Activated T-cell treated with anti-CD3 and anti-CD28 coated beads, Interleukin-2, amount 50 U/mL, for 48 hours (primary cell): ENCODE measurements at regions not wholly inside any gene's neighbourhood (a gene's known extent, or its start where the extent isn't known, plus 50 kb on each side); places are given as distances from the start of the nearest gene placed in this dataset.

Experiments used
- DNase-seq, 2 experiments: peaks; one replicate each; pipeline ENCODE4 v3.0.0-alpha.2; 2020

DNA sequence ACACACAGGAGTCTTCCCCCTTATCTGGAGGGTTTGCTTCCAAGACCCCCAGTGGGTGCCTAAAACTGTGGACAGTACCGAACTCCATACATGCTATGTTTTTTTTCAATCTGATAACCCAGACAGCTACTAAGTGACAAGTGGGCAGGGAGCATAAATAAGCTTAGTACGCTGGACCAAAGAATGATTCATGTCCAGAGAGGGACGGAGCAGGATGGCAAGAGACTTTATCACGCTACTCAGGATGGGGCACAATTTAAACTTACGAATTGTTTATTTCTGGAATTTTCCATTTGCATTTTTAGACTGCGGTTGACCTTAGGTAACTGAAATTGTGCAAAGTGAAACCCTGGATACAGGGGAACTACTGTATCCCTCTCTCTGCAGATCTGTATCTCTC lies 410.0 kb upstream of the MKI67 start:
- no peak for DNase-seq

DNA sequence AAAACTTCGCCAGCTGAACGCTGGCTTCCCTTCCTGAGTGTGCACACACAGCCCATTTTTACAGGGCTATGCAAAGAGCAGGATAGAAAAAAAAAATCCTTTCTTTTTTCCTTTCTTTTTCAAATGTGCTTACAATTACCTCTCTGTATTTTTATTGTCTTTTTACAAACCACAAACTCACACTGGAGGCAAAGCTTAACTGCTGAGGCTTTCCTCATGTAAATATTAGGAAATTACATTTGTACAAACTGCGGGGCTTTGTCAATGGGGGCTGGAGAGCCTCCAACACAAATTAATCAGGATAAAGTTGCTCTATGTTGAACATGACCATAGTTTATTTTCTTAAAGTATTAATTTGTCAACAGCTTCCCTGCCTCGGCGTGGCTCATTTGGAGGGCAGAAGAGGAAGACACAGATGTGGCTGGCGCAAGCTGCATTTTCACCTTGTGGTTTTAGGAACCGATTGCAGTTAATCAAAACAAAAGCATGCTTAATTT lies 411.7 kb upstream of the MKI67 start:
- no peak for DNase-seq

DNA sequence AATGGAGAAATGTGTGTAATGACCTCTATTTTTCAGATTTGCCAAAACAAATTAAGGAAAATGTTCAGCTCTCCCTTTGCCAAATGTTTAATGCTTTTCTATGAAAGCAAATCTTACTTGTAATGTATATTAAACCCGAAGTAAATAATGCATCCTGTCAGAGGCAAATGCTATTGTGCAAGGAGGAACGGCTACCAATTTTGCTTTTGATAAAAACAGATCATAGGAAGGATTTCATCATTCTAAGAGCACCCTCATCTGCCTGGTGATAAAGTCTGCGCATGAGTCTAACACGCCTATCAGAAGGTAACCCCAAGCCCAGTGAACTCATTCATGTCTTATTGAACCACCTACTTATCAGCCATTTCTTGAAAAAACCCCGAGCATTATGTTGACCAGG lies 412.4 kb upstream of the MKI67 start:
- no peak for DNase-seq

DNA sequence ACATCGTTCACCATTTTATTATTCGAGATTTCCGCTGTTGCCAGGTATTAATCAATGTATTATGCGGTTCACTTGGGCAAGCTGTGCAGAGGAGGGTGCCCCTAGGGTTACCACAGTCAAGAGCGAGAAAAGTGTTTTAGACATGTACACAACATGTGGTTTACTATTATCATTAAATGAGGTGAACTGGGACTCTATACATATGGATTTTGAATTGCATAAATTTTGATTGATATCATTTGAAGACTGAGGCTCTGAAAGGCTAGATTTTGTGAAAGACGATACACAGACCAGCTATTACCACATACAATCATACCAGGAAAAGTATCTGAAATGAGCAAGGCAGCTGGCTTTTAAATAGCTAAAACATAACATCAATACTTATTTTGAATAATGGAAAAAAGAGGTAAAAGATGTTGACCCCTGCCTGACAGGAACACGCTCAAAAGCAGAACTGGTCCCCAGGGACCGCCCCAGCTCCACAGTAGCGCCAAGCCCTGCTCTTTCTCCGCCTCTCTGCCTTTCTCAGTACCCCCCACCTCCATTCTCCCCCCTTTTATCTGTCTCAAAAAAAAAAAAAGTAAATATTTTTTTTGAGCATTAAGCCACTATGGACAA lies 413.4 kb upstream of the MKI67 start:
- no peak for DNase-seq

DNA sequence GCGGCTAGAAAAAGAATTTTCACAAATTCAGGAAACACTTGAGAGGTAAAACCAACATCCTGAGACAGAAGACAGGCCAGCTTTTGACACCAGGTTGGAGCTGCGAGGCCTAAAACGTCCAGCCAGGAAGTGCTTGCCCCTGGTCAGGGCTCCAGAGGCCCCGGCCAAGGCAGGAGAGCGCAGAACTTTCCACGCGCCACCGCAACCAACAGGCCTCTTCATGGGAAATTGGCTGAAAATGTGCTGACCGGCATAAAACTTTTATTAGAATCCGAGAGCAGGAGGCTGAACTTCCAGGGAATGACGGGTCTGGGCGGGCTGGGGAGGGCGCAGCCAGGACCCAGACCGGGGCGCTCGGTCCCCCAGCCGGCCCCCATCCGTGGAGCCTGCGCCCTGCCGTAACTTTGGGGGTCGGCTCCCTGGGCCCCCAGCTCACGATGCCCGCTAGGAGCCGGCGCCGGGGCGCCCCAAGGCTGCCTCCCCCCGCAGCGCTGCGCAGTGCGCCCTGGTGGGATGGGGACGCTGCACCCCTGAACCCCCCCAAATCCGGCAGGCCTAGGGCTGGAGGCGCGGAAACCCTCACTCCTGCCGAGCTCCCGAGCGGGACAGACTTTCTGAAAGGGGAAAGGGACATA lies 414.0 kb upstream of the MKI67 start:
- DNase-seq, result no peak

DNA sequence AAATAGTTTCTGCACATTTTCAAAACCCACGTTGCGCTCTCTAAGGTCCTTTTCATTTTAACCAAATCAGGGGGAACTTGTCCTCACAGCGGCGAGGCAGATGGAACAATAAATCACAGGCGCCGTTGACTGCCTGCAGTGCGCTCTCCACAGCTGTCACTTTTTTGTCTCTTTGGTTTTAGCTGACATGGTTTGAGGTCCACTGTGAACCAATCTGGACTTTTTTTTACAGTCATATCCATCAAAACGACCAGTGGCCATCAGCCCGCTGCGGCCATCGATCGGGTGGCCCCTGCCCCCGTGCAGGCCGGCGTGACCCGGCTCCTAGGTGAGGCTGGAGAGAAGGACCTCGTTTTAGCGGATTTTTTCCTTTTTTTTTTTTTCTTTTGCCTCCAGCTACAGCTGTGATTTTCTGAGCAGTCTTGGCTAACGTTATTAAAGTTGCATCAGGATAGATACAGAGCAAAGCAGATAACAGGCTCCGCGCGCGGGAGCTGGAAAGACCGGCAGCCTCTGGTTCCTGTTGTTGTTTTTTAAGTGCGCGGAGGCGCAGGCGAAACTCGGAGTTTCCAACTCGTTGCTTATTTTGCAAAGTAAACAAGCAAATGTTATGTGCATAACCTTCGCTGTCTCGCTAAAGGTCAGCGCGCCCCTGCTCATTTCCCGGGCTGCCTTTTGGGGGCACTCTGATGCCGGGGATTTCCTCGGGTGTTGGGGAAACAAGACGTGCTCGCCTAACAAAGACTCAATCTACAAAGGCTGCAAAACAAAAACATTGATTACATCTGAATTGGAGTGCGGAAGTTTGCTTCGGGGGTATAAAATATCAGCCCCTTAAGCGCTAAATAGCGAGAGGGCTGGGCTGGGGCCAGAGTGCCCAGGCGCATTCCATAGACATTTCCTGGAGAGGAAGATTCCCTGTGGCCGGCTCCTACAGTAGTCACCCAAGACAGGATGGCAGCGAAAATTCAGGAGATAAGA lies 414.8 kb upstream of the MKI67 start:
- peak in 1 of 2 experiments; percentile 17 for DNase-seq

DNA sequence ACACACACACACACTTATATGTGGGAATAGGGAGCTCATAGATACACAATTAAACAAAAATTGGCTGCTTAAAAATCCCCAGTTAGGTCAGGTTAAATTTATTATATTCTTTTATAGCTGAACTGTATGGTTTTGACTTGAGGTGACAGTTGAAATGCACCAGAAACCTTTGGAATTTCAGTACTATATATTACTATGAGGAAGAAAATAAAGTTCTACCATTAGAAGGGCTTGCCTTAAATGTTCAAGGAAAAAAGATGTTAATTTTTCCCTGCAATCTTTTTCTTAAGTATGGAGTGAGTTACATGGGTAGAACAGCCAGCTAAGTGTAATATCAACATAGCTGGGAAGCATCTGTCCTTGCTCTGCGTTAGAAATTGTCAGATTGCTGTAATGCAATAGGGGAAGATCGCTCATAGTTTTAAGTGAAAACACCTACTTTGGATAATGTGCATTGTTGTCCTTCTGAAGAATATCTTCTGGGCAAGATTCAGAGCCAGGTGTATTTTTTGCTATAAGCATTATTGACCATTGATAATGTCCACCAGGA lies 415.8 kb upstream of the MKI67 start:
- no peak for DNase-seq

DNA sequence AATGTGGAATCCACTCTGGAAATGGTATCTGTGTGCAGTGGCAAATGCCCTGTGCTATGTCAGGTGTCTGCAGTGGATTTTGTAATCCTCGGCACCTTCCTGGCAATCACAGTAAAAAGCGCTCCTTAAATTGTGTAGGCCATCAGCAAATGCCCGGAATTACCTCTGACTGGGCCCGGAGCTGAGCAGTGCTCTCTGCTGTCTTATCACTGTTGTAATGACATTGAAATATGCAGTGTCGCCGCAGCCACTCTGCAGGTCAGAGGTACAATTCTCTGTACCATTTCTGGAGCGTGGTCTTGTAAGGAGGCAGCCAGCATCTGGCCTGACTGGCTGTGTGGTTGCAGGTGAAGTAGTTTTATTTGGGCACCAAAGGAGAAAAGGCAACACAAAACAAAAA lies 416.4 kb upstream of the MKI67 start:
- DNase-seq, result no peak

DNA sequence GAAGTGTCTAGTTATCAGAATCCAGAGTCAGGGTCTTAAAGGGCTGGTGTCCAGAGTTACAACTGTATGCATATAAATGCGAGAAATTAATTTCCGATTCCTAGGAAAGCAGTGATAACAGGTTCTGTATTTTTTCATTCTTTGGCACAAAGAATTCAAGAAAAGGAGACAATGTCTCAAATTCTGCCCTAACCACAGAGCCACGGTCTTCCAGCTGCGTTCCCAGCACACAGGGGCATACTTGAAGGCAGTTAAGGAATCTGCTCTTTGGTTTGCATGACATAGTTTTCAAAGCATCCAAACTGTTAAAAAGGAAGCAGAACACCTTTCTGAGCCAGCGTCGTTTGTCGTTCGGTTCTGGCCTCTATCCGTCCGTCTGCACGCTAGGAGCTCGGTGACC lies 416.9 kb upstream of the MKI67 start:
- no peak for DNase-seq

DNA sequence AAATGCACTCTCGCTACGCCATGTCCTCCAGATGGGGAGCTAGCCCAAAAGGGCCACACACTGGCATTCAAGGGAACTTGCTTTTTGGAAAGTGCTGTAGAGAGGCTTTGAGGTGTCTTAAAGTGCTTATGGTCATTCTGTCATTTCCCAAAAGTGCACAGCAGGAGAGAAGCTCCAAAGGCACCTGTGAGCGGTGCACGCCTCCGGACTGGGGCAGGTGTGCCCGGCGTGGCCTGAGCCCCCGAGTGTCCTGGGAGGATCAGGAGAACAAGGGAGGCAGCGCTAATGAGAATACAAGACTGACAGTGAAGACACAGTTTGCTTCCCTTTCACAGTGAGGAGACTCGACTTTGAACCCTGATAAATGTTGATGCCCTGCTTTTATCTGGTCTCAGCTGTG lies 419.0 kb upstream of the MKI67 start:
- DNase-seq, result no peak

DNA sequence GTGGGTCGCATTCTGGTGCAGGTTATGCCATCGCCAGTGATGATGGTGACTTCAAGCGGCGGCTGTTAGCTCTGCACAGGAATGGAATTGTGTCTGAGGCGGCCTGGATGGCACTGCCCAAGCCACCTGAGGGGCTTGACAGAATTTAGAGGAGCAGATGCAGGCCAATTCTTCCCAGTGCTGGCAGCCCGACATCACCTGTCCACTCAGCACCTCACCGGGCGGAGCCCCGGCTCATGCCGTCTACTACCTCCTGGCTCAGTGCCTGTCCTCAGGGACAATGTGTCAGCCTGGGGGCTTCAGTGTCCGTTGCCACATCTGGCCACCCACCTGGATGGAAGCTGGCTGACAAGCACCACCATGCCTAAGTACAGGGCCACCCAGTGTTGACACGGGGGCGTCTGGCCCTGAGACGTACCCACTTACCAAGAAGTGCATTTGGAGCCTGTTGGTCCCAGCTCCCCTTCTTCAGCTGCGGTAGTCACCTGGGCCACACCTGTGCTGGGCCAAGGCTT lies 420.5 kb upstream of the MKI67 start:
- DNase-seq, result no peak

DNA sequence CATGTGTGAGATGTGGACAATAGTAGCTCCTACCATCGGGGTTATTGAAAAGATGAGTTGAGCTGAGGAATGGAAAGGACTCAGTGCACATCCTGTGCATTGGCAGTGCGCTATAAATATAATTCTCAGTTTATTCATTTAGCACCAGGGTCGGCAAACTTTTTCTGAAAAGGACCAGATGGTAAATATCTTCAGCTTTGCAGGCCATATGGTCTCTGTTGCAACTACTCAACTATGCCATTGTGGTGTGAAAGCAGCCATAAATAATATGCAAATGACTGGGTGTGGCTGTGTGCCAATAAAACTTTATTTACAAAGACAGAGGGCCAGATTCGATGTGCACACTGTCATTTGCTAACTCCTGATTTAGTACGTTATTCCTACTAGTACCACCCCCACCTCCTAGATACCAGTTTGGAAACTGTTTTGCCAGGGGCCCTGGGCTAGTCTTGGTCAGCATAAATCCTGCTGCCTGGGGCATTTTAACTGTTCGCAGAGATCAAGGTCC lies 422.9 kb upstream of the MKI67 start:
- DNase-seq, result no peak

DNA sequence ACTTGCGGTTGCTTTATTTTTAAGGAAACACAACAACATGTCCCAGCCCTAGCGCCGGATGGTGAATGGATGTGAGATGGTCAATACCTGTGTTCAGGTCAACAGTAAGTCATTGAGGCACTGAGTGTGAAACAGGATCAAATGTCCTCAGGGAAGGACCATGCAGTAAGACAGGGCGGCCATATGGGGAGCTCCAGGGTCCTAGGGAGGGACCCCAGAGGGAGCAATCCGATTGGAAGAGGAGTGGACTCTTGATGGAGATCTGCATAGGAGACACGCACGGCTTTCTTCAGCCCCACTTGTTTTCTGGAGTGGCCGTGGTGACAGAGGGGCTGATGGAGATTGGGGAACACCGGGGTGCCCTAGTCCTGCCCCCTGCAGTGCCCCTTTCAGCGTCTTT lies 423.8 kb upstream of the MKI67 start:
- DNase-seq, result no peak

DNA sequence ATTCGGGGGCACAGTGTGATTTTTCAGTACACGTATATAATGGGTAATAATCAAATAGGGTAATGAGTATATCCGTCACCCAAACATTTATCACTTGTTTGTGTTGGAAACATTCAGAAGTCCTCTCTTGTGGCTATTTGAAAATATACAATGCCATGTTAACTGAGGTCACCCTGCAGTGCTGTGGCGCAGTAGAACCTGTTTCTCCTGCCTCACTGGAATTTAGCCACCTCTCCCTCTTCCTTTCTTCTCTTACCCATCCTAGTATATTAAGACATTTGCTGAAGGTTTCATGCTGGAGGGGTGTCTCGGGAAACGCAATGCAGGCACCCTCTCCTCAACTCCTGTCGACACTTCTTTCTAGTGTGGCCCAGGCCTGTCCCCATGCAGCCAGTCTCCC lies 425.3 kb upstream of the MKI67 start:
- DNase-seq, result no peak

DNA sequence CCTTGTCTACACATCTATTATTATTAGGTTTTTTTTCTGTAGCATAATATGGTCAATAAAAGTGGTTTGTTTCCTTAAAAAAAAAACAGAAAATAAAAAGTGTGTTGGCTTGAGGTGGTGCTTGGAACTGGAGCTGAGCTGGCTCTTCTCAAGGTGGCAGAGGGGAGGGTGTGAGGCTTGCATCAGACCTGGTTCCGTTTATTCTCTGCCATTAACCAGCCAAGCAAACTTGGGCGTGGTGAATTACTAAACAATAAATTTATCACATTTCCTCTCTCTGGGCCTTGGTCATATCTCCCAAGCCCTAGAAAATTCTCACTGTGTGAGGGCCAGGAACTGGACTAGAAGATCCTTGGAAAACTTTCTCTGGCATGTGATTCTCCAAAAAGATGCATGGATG lies 427.5 kb upstream of the MKI67 start:
- no peak for DNase-seq

DNA sequence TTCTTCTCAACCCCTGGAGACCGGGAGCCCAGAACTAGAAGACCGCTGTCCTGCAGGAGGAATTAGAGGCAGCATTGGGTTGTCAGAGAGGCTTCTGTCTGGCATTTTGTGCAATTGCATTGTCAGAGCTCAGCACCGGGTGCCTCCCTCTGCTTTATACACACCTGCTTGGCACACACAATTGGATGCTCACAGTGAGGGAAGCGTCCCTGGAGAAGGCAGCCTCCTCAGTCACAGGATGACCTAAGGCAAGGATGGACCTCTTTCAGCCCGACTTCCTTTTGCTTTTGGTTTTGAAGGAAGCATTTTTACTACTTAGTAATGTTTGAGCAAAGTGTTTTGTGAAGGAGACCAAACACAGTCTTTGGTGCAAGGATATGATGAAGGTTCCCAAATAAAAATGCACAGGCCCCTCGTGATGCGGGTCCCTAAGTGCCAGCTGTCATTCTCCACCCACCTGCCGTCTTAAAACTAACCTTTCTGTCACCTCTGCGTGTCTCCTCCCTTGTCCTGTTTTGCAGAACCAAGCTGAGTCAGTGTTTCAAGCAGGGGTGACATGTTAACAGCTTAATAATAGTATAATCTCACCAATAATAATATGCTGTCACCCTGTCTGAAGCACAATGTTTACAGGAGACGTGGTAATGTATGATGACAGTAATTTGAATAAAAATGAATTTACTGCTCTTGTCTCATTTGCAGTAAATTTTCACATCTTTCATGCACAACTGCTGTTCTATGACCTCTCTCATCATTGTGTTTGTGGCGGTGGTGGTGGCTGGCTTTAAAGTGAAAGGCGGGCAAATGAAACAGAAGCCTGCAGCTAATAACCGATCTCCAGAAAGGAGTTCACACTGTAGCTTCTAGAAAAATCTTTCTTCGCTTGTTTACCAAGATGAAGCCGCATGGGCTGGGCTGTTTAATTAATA lies 430.2 kb upstream of the MKI67 start:
- no peak for DNase-seq

DNA sequence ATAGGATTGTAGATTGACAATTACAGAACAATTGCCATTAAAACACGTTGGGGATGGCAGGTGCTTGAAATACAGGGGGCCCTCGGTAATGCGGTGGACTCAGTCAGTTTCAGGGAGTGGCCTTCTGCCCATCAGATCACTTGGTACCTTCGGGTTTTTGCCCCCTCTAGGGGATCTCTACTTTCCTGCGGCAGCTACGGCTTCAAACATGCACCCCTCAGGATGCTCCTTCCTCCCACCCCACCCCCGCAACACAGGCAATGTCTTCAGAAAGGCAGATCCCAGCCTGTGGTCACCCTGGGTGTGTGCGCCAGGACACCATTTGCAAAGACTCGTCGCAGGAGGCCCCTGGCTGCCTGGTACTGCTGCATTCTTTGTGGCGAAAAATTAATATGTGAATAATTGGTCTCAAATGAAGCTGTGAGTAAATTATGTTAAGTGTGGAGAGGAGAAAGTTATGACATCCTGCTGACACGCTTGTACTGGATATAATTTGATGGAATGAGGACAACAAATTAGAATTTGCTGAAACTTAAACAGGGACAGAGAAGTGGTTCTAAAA lies 431.0 kb upstream of the MKI67 start:
- DNase-seq, result no peak

DNA sequence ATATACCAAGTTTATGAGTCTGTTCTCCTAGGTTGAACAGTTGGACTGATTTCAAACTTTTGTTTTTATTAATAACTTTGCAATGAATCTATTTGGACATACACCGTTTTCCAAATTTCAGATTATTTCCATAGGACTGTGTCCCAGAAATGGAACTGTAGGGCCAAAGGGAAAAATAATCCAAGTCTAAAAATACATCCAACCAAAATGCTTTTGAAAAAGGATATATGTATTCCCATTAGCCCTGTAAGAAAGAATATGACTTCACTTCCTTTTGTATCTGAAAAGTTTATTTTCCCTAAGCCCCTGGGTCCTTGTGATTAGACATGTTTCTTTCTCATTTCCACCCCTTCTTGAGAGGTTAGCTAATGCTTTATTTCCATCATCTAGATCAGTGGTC lies 434.2 kb upstream of the MKI67 start:
- no peak for DNase-seq

DNA sequence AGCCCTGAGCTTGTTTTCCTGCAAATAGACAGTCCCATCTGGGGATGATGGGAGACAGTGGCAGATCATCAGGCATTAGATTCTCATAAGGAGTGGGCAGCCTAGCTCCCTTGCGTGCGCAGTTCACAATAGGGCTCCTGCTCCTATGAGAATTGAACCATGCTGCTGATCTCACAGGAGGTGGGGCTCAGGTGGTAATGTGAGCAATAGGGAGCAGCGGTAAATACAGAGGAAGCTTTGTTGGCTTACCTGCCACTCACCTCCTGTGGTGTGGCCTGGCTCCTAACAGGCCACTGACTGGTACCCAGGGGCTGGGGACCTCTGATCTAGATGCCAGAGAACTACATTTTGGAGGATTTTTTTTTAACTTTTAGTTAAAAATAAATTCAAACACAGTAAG lies 434.8 kb upstream of the MKI67 start:
- DNase-seq, result no peak

DNA sequence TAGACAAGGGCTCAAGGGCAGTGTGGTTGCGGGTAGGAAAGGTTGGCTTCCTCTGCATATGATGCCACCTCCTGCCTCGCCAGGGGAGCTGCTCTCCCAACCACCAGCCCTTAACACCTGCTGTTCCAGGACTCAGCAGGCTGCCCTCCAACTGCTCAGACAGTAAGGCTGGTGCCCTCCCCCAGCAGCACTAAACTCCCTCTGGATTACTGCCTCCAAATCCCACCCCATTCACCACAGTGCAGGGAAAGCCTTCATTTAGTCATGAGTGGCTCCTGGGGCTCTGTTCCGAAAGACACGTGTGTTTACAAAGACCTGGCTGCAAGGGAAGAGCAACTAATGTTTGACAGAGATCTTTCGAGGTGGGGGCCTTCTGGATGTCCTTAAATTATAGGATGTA lies 437.2 kb upstream of the MKI67 start:
- DNase-seq, result no peak

DNA sequence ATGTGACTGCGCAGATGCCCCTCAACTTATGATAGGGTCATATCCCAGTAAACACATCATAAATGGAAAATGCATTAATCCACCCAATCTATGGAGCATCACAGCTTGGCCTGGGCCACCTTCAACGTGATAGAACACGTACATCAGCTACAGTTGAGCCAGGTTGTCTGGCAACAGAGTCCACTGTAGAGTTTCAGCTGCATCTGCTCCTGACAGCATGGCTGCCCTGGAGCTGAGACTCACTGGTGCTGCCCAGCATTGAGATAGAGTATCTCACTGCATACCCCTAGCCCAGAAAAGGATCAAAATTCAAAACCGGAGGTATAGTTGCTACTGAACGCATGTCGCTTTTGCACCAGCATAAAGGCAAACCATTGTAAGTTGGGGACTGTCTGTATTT lies 437.7 kb upstream of the MKI67 start:
- DNase-seq, result no peak
